ENCODE measurements at regions not wholly inside any gene's neighbourhood (a gene's known extent, or its start where the extent isn't known, plus 50 kb on each side); places are given as distances from the start of the nearest gene placed in this dataset.

- no peak for TF ChIP-seq CTCF (IDR thresholded peaks at IDR 0.05; ENCODE audit: insufficient read depth, low read length, poor library complexity, severe bottlenecking)
- no peak for TF ChIP-seq EZH2phosphoT487 (conservative IDR thresholded peaks at IDR 0.05; ENCODE audit: low read length)
Measured at GRCh38 chr12:128178565-128178964, 88.4 kb upstream of the TMEM132C start.
